GM13976 (cell line): ENCODE measurements at regions not wholly inside any gene's neighbourhood (a gene's known extent, or its start where the extent isn't known, plus 50 kb on each side); places are given as distances from the start of the nearest gene placed in this dataset.

Experiments used
- DNase-seq: peaks from one replicate; pipeline ENCODE4 v3.0.0; 2012; ENCODE audit warnings: low spot score
- CTCF ChIP-seq: IDR thresholded peaks from 2 replicates; pipeline ENCODE4 v1.5.1; 2012; ENCODE audit warnings: borderline replicate concordance, mild to moderate bottlenecking; ENCODE audit not compliant: insufficient read depth; ENCODE audit errors: extremely low read depth, missing control alignments, control extremely low read depth
- in situ Hi-C: fragments of 300-500 bp; cut with MboI; formaldehyde crosslinking; loops from one replicate; pipeline ENCODE4 v1.12.0; 2022; ENCODE audit warnings: low sequenced_read_pairs, mixed read lengths, inconsistent platforms; ENCODE audit not compliant: unreplicated experiment

- no peak for TF ChIP-seq CTCF
- no peak for DNase-seq
- in situ Hi-C loops: no loop called here
Observed at GRCh38 chr18:40570615-40571014, 1384.4 kb upstream of the PIK3C3 start.

DNA sequence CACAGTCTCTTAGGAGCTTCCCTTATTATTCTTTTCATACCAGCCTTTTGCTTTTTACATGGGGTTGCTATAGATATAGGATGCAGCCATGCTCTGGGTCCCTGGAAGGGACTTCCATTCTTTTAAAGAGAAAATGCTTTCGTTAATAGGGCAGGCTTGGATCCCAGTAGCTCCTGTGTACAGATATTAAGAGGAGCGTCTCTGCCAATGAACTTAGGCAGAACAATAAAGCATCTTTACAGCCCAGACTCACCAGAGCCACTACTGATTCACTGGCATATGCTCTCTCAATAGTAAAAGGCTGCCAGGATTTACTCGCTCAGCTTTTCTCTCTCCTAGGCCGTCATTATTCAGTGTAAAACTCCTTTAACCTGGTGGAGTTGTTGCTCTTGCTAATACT is 1385.4 kb upstream of the PIK3C3 start:
- in situ Hi-C loops: no loop called here
- no peak for DNase-seq
- TF ChIP-seq CTCF: no peak

GRCh38 chr18:40566510-40566844 is 1388.6 kb upstream of the PIK3C3 start:
- in situ Hi-C loops: no loop called here

GRCh38 chr18:40565805-40566509 is 1389.1 kb upstream of the PIK3C3 start:
- TF ChIP-seq CTCF: no peak
- in situ Hi-C loops: no loop called here
- no peak for DNase-seq

More at GRCh38 chr18:40566510-40566844, 1388.6 kb upstream of the PIK3C3 start:
- TF ChIP-seq CTCF: no peak
- no peak for DNase-seq

GRCh38 chr18:40559556-40559955 is 1395.5 kb upstream of the PIK3C3 start:
- TF ChIP-seq CTCF: no peak
- no peak for DNase-seq

GRCh38 chr18:40558706-40559392 is 1396.2 kb upstream of the PIK3C3 start:
- in situ Hi-C loops: no loop called here

More at GRCh38 chr18:40559556-40559955, 1395.5 kb upstream of the PIK3C3 start:
- in situ Hi-C loops: no loop called here

More at GRCh38 chr18:40558706-40559392, 1396.2 kb upstream of the PIK3C3 start:
- no peak for DNase-seq
- TF ChIP-seq CTCF: no peak
